DMS114 treated with DMSO at 0.1 percent for 48 hours (cell line): ENCODE measurements at regions not wholly inside any gene's neighbourhood (a gene's known extent, or its start where the extent isn't known, plus 50 kb on each side); places are given as distances from the start of the nearest gene placed in this dataset.

Experiments
- DNase-seq: peaks from one replicate; lab custom pipeline; 2025; ENCODE audit not compliant: unreplicated experiment; lab: John Stamatoyannopoulos, UW

DNA sequence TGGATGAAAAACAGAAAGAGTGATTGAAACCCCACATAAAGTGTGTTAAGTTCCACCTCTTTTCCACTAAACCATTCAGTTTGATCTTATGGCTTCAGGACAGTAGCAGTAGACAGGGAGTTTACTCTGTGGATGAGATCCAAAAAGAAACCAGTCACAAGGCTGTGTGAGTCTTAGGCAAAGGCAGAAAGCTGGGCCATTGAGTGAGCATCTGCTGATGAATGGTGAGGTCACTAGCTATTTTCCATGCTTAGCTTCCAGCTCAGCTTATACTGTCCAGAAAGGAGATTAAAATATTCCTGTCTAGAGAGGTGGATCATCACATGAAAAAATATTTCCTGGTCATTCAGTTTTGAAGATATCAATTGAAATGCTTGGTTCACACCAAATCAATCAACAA lies 1643.9 kb downstream of the HACE1 start:
- DNase-seq = no peak

DNA sequence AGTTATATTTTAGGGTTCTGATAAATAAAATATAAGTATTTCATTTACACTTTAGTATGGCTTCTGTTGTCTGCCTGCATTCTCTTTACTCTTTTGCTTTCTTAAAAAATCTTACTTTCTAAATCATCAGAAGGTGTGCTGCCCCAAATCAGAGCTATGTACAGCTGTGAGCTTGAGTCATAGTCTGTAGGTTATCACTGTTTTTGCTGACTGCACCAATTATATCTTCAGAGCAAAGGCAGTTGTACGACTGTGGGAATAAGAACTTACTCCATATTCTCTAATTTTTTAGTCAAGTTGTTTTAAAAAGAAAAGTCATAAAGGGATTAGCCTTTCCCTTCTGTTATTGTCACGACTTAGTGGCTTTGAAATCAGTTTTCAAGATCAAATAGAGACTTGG lies 1649.0 kb downstream of the HACE1 start:
- DNase-seq = no peak

DNA sequence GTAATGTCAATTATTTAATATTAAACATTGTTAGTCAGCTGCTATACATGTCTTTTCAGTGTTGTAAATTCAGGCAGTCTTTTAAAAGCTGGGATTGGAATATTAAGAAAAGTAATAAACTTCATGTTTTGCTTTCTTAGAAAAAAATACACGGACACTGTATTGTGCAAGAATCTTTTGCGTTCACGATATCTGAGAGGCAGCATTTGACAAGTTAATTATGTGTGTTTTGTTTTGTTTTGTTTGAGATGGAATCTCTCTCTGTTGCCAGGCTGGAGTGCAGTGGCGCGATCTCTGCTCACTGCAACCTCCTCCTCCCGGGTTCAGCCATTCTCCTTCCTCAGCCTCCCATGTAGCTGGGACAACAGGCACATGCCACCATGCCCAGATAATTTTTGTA lies 1661.3 kb downstream of the HACE1 start:
- no peak for DNase-seq

DNA sequence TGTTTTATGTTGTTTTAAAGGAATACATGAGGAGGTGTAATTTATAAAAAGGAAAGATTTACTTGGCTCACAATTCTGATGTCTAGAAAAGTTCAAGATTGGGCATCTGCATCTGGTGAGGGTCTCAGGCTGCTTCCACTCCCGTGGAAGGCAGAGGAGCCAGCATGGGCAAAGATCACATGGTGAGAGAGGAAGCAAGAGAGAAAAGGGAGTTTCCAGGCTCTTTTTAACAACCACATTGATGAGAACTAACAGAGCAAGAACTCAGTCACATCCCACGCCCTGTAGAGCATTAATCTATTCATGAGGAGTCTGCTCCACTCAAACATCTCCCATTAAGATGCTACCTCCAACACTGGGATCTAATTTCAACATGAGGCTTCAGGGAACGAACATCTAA lies 1666.3 kb downstream of the HACE1 start:
- DNase-seq = no peak

DNA sequence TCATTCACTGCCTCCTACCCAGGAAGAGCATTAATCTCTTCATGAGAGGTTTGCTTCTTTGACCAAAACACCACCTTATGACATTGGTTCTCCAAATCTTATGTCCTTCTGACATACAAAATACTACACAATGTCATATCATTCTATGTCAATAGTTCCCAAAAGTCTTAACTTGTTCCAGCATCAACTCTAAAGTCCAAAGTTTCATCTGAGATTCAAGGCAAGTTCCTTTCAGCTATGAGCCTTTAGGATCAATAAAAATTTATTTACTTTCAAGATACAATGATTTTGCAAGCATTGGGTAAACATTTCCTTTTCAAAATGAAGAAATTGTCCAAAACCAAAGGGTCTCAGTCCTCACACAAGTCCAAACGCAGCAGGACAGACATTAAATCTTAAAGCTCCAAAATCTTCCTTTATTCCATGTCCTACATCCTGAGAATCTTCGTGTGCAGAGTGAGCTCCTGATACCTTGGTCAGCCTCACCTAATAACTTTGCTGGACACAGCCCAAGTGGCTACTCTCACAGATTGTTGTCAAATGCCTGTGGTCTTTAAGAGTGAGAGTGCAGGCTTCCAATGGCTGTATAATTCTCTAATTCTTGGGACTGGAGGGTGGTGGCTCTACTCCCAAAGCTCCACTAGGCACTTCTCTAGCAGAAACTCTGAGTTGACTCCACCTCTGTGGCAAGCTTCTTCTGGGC lies 1668.2 kb downstream of the HACE1 start:
- no peak for DNase-seq

- DNase-seq = no peak
Measured at GRCh38 chr6:103184776-103185175, 1674.9 kb downstream of the HACE1 start.

GRCh38 chr6:103183831-103184411 lies 1675.8 kb downstream of the HACE1 start:
- DNase-seq = no peak

DNA sequence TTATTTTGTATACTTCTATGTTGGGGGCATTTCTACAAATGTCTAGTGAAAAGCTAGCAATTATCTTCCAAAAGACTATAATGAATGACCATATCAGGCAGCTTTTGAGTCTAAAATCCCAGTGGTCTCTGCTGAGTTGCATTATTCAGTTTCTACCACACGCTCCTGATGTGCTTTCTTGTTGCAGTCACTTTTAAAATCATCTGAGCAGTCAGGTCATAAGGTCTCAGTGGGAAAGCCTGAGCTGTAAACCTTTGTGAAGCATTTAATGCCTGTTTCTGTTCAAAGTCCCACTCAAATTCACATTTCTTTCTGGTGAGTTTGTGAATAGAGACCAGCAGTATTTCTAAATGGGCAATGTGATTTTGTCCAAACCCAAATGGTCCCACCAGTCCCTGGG lies 1681.5 kb downstream of the HACE1 start:
- no peak for DNase-seq

DNA sequence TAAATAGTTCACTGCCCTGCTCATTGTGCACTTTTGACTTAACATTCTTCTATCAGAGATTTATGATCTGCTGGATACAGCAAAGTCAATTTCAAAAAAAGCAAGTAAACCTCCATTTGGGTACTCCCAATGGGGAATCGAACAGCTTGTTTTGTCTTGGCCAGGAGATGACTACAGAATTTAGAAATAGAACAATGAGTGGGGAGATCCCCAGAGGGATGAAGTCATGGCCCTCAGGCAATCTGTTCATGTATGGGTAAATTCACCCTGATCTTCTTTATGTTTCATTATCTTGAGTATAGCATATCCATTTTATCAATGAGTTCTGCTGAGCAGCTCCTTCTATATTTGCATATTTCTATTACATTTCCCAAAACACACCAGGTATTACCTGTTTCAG lies 1681.9 kb downstream of the HACE1 start:
- no peak for DNase-seq

DNA sequence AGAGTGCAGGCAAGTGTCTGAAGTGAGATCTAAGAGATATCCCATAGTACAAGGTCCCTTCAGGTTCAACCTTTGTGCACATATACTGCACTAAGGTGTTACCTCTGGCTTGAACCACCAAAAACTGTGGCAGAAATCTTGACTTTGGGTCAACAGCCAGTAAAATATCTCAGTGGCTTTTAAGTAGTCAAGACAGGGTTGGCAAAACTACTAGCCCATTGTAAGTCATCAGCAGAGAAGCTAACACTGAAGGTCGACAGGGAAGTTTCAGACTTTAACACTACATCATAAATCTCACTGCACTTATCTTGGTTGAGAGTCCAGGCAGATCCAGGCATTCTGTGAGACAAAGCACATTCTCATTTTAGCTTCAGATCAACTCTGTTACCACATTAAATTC lies 1684.7 kb downstream of the HACE1 start:
- DNase-seq = no peak

DNA sequence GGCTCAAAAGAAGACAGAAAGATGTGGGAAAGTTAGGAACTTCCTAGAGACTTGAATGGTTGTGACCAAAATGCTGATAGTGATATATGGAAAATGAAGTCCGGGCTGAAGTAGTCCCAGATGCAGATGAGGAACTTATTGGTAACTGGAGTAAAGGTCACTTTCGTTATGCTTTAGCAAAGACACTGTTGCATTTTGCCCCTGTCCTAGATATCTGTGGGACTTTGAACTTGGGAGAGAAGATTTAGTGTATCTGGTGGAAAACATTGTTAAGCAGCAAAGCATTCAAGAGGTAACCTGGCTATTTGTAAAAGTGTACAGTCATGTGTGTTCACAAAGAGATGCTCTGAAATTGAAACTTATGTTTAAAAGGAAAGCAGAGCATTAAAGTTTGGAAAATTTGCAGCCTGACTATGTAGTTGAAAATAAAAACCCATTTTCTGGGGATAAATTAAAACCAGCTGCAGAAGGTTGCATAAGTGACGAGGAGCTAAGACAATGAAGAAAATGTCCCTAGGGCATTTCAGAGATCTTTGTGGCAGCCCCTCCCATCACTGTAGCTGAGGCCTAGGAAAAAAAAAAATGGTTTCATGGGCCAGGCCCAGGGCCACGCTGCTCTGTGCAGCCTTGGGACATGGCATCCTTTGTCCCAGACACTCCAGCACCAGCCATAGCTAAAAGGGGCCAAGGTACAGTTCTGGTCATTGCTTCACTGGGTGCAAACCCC lies 1692.2 kb downstream of the HACE1 start:
- no peak for DNase-seq

DNA sequence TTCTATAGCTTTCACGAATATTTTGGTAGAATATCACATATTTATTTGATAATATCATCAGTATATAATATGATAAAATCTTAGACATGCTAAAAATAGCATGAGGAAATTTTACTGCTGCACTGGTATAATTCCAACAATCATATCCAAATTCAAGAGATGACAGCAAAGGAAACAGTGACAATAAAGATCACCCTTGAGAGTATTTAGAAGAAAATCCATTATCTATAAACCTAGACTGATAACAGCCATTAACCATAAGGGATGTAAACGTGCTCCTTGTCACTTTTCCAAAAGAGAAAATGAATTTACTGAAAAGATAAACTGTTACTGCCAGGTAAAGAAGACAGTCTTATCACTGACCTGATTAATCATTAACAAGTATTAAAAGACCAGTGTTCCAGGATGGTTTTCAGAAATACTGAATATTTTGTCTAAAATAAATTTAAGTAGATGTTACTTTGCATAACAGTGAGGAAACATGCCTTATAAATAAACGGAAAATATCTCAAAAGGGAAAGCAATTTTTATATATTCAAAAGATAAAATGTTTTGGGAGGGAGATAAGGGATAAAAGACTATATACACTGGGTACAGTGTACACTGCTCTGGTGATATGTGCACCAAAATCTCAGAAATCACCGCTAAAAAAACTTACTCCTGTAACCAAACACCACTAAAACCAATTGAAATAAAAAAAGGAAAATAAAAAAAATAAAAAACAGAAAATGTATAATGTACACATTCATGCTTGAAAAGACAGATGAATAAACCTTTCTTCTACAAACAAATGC lies 1704.7 kb downstream of the HACE1 start:
- no peak for DNase-seq

GRCh38 chr6:103153016-103153415 lies 1706.7 kb downstream of the HACE1 start:
- no peak for DNase-seq

DNA sequence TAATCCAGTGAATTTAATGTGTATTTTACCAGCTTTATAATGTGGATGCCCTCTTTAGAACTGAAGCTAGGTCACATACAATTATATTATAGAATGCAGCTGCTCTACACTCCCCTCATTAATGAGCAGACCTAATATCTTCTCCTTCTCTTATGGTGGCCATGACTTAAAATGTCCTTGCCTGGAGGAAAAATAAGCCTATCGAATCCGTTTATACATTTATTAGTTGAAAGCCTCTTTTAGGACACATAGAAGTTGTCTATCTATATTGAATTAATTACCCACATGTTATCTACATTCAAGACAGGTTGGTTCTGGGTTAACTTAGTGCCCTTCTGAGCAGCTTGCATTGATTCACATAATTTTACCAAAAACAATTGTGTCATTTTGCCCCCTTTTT lies 1716.8 kb downstream of the HACE1 start:
- no peak for DNase-seq

GRCh38 chr6:103140308-103141027 lies 1719.3 kb downstream of the HACE1 start:
- no peak for DNase-seq

GRCh38 chr6:103139377-103139776 lies 1720.3 kb downstream of the HACE1 start:
- DNase-seq = no peak

GRCh38 chr6:103124471-103124870 lies 1731.0 kb downstream of the GRIK2 start:
- DNase-seq = no peak

- DNase-seq = peak; percentile 27
Measured at GRCh38 chr6:103122766-103123601, 1729.5 kb downstream of the GRIK2 start.

GRCh38 chr6:103119056-103119455 lies 1725.5 kb downstream of the GRIK2 start:
- no peak for DNase-seq

GRCh38 chr6:103114582-103114981 lies 1721.1 kb downstream of the GRIK2 start:
- DNase-seq = no peak
